Sigmoid colon (tissue), 6 donors: ENCODE measurements at regions not wholly inside any gene's neighbourhood (a gene's known extent, or its start where the extent isn't known, plus 50 kb on each side); places are given as distances from the start of the nearest gene placed in this dataset.
"Not testable (repeated sequence)": the region's sequence is repeated elsewhere in the genome, so short reads cannot be mapped to it uniquely, and the experiment has no call there.

Experiments used
- DNase-seq: peaks from one replicate; pipeline ENCODE4 v3.0.0-alpha.2; 2019
- H3K27ac ChIP-seq, 4 donors: fragments of 200-600 bp; sonication (generic); one replicate each; pipeline ENCODE4 v1.5.1; 2016 to 2019; ENCODE audit warnings: mild to moderate bottlenecking in 1 of 4
- H3K27me3 ChIP-seq, 3 donors: fragments of 200-600 bp; sonication (generic); one replicate each; pipeline ENCODE4 v1.5.1; 2019; ENCODE audit warnings: mild to moderate bottlenecking in 1 of 3
- H3K36me3 ChIP-seq, 4 donors: fragments of 200-600 bp; sonication (generic); one replicate each; pipeline ENCODE4 v1.5.1; 2016 to 2019
- H3K4me1 ChIP-seq, 4 donors: fragments of 200-600 bp; sonication (generic); one replicate each; pipeline ENCODE4 v1.5.1; 2017 to 2019
- H3K4me3 ChIP-seq, 4 donors: fragments of 200-600 bp; sonication (generic); one replicate each; pipeline ENCODE4 v1.5.1; 2017 to 2019; ENCODE audit warnings: mild to moderate bottlenecking in 2 of 4, moderate library complexity in 1 of 4
- H3K9me3 ChIP-seq, 4 donors: fragments of 200-600 bp in 3 of 4; sonication (generic) in 3 of 4; one replicate each; pipeline versions ENCODE4 v1.5.1 to v1.6.1; 2013 to 2019
- CTCF ChIP-seq, 4 experiments: fragments of 450-650 bp in 3 of 4; fragments of 200-600 bp in 1 of 4; IDR thresholded peaks; one replicate each; pipeline ENCODE4 v1.5.1; 2016 to 2019; ENCODE audit warnings: antibody characterized with exemption in 4 of 4, mild to moderate bottlenecking in 3 of 4, moderate library complexity in 2 of 4
- EP300 ChIP-seq, 4 donors: sonication (generic); formaldehyde crosslinking; IDR thresholded peaks; one replicate each; pipeline ENCODE4 v1.6.1; 2017; ENCODE audit warnings: antibody characterized with exemption in 4 of 4
- POLR2A ChIP-seq, 2 donors: fragments of 450-650 bp; IDR thresholded peaks; one replicate each; pipeline ENCODE4 v1.6.1; 2016; ENCODE audit warnings: antibody characterized with exemption in 2 of 2, mild to moderate bottlenecking in 2 of 2, moderate library complexity in 2 of 2
- POLR2AphosphoS5 ChIP-seq, 4 donors: sonication (generic); formaldehyde crosslinking; IDR thresholded peaks; one replicate each; pipeline ENCODE4 v1.6.1; 2017; ENCODE audit warnings: antibody characterized with exemption in 4 of 4
- WGBS, 2 donors: extraction: QIAGEN DNeasy Blood & Tissue Kit; methylation state at CpG; one replicate each; pipeline ENCODE4 v1.1.7; 2013; 5-methylcytosine and 5-hydroxymethylcytosine counted together
- intact Hi-C: fragments of 100-400 bp; cut with DNase I; formaldehyde crosslinking; loops from one replicate; pipeline ENCODE4 v1.15.1; 2023
- donor health status: healthy with polysubstance abuse.
- donor health status: healthy.

GRCh38 chr14:106414464-106414863, 888.1 kb downstream of the TMEM121 start:
- no peak for DNase-seq
- TF ChIP-seq POLR2AphosphoS5 (IDR thresholded peaks at IDR 0.05) (no peak), POLR2A (IDR thresholded peaks at IDR 0.05) (no peak), CTCF (IDR thresholded peaks at IDR 0.05) (no peak)
- intact Hi-C loops = no loop called here

GRCh38 chr14:106417224-106418049, 891.1 kb downstream of the TMEM121 start:
- Histone ChIP-seq H3K4me3 (no peak overlapping the region), H3K36me3 (no peaks in the 10 kb centered on the region), H3K9me3 (no peaks in the 10 kb centered on the region), H3K27ac (no peak overlapping the region), H3K4me1 (no peaks in the 10 kb centered on the region), H3K27me3 (no peaks in the 10 kb centered on the region)
- intact Hi-C loops = no loop called here
- DNase-seq = no peak
- TF ChIP-seq POLR2A (IDR thresholded peaks at IDR 0.05) = no peak
- TF ChIP-seq EP300 (IDR thresholded peaks at IDR 0.05) = no peak
- TF ChIP-seq CTCF (IDR thresholded peaks at IDR 0.05) = peak in 1 of 4 experiments; percentile 21
- TF ChIP-seq POLR2AphosphoS5 (IDR thresholded peaks at IDR 0.05) = no peak
- 71 to 73% methylated on average over 13 of the region's 13 CpGs for WGBS, 2 donors

More at GRCh38 chr14:106414464-106414863, 888.1 kb downstream of the TMEM121 start:
- WGBS, 2 donors = 20 to 40% methylated on average over 1 of the region's 1 CpG
- Histone ChIP-seq H3K9me3 (no peaks in the 10 kb centered on the region), H3K4me3 (no peak overlapping the region), H3K4me1 (no peaks in the 10 kb centered on the region), H3K27ac (no peak overlapping the region), H3K36me3 (no peaks in the 10 kb centered on the region), H3K27me3 (no peaks in the 10 kb centered on the region)

DNA sequence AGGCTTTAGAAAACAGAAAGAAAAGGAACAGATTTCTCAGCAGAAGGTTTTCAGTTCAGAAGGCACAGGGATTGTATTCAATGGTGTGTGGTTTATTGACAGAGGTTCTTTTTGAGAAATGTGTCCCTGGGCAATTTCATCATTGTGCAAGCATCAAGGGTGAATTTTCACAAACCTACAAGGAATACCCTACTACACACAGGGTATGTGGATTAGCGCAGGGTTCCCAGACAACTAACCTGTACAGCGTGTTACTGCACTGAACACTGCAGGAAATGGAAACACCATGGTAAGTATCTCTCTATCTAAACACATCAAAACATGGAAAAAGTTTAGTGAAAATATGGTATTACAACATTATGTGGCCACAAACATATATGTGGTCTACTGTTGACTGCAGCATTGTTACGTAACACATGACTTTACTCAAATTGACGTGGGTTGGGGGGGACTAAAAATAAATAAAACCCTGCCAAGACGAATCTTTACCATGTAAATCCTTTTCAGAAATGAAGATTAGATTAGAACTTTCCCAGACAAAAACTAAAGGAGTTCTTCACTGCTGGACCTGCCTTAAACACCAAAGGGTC, 893.1 kb downstream of the TMEM121 start:
- Histone ChIP-seq H3K9me3 (no peaks in the 10 kb centered on the region), H3K4me1 (no peaks in the 10 kb centered on the region), H3K27me3 (no peaks in the 10 kb centered on the region), H3K36me3 (no peaks in the 10 kb centered on the region), H3K4me3 (no peak overlapping the region), H3K27ac (no peak overlapping the region)
- no peak for DNase-seq
- TF ChIP-seq EP300 (IDR thresholded peaks at IDR 0.05) (no peak), POLR2AphosphoS5 (IDR thresholded peaks at IDR 0.05) (no peak)
- intact Hi-C loops = no loop called here
- 46 to 60% methylated on average over 5 of the region's 5 CpGs for WGBS, 2 donors

DNA sequence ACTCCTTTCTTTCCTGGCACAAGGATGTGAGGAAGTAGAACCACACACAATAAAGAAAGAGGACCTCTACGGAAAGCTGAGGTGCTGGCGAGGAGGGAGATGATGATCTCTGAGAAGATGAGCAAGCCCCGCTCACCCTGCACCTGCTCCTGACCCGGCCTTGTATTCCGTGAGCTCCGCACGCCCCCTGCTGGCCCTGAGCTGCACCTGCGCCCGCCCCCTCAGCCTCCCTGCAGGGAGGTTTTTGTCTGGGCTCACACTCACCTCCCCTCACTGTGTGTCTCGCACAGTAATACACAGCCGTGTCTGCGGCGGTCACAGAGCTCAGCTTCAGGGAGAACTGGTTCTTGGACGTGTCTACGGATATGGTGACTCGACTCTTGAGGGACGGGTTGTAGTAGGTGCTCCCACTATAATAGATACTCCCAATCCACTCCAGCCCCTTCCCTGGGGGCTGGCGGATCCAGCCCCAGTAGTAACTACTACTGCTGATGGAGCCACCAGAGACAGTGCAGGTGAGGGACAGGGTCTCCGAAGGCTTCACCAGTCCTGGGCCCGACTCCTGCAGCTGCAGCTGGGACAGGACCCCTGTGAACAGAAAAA, 895.1 kb downstream of the TMEM121 start:
- H3K27me3 ChIP-seq, intact Hi-C loops, H3K9me3 ChIP-seq, H3K36me3 ChIP-seq, H3K27ac ChIP-seq, H3K4me1 ChIP-seq, H3K4me3 ChIP-seq, DNase-seq: not testable (repeated sequence)
- peak in 1 of 4 experiments; percentile 35 for TF ChIP-seq CTCF (IDR thresholded peaks at IDR 0.05)
- WGBS, 2 donors = 35 to 40% methylated on average over 20 of the region's 20 CpGs

DNA sequence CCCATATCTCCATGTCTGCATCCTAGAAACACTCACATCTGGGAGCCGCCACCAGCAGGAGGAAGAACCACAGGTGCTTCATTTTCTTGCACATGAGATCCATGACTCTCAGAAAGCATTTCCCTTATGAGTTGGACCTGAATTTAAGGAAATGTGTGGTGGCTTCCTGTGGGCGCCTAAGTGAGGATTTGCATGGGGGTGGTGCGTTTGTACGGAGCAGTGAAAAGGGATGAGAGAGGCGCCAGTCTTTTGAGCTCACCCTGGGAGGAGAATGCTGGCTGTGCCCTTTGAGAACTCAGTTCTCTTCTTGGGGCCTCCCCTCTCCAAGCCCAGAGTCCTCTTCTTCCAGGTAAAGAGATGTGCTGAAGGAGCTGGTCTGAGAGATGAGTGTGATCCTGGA, 895.7 kb downstream of the TMEM121 start:
- Histone ChIP-seq H3K27ac (no peak overlapping the region), H3K27me3 (no peaks in the 10 kb centered on the region), H3K4me3 (no peak overlapping the region), H3K36me3 (no peaks in the 10 kb centered on the region), H3K4me1 (no peaks in the 10 kb centered on the region), H3K9me3 (no peaks in the 10 kb centered on the region)
- intact Hi-C loops = no loop called here
- DNase-seq = no peak
- TF ChIP-seq POLR2A (IDR thresholded peaks at IDR 0.05) = no peak
- no peak for TF ChIP-seq CTCF (IDR thresholded peaks at IDR 0.05)
- no peak for TF ChIP-seq EP300 (IDR thresholded peaks at IDR 0.05)
- no peak for TF ChIP-seq POLR2AphosphoS5 (IDR thresholded peaks at IDR 0.05)
- WGBS, 2 donors = 40 to 61% methylated on average over 5 of the region's 5 CpGs

DNA sequence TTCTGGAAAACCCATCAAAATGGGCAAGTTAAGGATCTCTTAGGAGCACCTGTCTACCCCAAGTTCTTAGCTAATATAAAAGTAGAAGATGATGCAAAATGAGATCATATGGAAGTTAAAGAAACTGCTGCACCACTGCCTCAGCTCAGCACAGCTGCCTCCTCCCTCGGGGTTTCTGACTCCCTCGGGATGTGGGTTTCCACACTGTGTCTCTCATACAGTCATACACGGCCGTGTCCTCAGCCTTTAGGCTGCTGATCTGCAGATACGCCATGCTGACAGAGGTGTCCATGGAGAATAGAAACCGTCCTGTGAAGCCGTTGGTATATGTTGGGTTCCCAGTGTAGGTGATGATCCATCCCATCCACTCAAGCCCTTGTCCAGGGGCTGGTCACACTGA, 898.8 kb downstream of the TMEM121 start:
- H3K36me3 ChIP-seq, H3K27me3 ChIP-seq, DNase-seq, H3K27ac ChIP-seq, H3K4me1 ChIP-seq, intact Hi-C loops, H3K9me3 ChIP-seq, H3K4me3 ChIP-seq: not testable (repeated sequence)
- 63 to 68% methylated on average over 7 of the region's 7 CpGs for WGBS, 2 donors
